ENCODE measurements at regions not wholly inside any gene's neighbourhood (a gene's known extent, or its start where the extent isn't known, plus 50 kb on each side); places are given as distances from the start of the nearest gene placed in this dataset.

DNA sequence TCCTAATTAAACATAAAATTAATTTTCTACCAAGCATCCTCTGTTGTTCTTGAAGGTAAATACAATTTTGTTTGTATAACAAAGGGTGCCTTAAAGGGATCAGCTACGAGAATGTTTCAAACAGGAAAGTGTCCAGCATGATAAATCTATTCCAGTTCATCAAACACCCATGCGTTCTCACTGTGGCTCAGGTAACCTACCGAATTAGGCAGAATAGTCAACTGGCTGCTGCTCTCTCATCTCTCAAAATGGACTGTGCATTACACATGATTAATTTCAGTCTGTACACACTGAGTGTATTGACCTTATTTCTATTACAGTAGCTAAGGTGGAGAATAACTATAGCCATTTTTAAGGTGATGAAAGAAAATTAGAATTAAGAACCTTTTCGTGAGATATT lies 127.5 kb upstream of the RMST start:
- DNase-seq (ENCODE audit: low read depth) = no peak

GRCh38 chr12:97336900-97337751 lies 125.5 kb upstream of the RMST start:
- no peak for DNase-seq (ENCODE audit: low read depth)

GRCh38 chr12:97342130-97342529 lies 120.5 kb upstream of the RMST start:
- DNase-seq (ENCODE audit: low read depth) = no peak

- DNase-seq (ENCODE audit: low read depth) = no peak
Observed at GRCh38 chr12:97347956-97348355, 114.6 kb upstream of the RMST start.

DNA sequence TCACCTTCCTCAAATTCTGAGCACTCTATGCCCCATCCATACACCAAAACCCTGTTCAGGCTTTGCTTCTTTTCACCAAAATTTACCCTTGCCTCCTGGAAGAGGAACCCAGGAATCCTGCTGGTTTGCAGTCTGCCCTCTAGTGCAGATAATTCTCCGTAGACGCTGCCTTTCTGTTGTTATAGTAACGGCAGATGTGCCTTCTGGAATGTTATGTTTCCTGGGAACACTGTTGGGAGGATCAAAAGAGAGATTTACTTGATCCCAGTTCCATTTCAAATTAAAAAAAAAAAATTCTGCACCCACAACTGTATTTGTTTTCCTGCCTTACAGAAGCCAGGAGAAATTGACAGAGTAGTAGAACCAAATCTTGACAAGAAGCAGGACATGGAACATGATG lies 104.2 kb upstream of the RMST start:
- no peak for DNase-seq (ENCODE audit: low read depth)

DNA sequence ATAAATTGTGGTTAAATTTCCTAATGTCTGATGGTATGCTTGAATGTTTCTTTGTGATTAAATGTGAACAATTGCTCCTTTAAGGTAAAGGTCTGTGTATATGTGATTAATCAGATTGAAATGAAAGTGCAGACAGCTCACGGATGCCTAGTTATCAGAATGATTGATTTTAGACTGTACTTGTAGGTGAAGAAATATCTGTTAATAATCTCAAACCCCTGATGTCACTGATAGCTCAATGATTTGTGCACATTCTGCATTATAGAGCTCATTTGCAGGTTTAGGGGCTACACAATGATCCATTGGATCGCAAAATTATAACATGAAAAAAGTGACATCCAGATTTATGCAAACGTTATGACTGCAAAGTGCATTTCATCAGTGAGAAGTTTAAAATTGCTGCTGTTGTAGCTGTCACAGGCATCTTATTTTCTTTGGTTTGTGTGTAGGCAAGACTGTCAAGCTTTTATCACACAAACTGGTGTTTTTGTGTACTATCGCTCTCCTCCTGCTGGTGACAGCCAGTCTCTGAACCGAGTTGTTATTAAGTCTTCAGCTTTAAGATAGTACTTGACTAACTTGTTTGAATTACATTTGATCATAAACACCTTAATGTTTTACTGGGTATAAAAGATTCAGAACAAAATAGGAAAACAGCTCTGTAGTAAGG lies 103.4 kb upstream of the RMST start:
- no peak for DNase-seq (ENCODE audit: low read depth)

DNA sequence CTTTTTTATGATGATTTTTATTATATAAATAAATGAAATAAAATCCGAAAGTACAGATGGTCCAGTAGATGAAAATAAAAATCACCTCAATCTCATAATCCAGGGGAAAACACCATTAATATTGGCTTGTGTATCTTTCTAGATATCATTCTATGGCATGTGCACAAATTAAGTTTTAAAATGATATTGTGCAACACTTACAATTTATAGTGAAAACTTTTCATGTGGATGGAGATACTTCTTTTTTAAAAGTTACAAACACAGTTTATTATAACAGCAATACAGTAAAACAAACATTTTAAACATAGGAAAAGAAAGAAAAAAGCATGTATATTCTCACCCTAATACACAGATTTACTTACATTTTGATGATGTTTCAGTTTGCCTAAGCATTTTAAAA lies 98.9 kb upstream of the RMST start:
- no peak for DNase-seq (ENCODE audit: low read depth)

GRCh38 chr12:97368462-97369163 lies 94.0 kb upstream of the RMST start:
- DNase-seq (ENCODE audit: low read depth) = no peak

DNA sequence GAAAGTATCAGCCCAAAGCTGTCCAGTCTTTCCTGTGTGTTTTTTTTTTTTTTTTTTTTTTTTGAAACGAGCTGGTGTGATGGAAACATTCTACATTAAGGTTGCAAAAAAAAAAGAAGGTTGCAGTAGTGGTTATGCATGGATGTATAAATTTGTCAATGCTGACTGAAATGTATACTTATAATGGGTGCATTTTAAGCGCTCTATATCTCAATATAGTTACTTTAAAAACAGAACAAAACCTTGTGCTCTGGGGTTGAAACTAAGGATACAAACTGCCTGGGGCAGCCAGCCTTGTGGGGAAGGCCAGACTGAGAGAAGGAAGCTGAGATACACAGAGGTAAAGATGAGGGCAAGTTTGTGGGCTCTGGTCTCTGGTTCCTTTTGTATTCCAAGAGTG lies 87.3 kb upstream of the RMST start:
- DNase-seq (ENCODE audit: low read depth) = no peak

DNA sequence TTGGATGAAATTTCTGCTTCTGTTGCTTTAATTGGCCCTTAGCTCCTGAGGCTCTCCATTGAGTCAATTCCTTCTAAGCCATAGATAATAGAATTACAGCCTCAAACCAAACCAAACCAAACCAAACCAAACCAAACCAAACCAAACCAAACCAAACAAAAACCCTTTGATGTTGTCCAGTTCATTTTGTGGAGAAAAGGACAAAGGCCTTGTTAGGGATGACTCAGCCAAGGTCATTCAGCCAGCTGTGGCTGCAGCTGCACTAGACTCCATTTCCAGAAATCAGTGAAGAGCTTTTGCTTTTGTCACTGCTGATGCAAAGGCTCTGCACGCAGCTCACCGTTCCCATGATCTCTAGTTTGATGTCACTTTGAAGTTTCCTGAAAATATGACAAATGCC lies 82.2 kb upstream of the RMST start:
- DNase-seq (ENCODE audit: low read depth) = no peak

DNA sequence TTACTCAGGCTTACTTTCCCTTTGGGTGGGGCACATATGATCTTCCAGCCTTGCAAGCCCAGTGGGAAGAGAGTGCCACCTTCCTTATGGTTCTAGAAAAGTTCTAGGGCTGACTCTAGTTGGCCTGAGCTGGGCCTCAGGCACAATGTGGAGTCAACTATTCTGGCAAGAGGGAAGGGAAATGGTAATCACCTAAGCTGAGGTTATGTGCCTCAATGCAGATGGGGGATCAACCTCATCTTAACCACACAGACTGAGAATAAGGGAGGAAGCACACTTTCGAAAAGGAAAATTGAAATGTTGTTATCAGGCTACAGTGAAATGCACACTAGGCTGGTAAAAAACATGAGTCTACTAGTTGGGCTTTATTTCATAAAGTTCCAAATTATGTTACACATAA lies 77.5 kb upstream of the RMST start:
- DNase-seq (ENCODE audit: low read depth) = no peak

- DNase-seq (ENCODE audit: low read depth) = no peak
Observed at GRCh38 chr12:97386133-97386581, 76.4 kb upstream of the RMST start.

DNA sequence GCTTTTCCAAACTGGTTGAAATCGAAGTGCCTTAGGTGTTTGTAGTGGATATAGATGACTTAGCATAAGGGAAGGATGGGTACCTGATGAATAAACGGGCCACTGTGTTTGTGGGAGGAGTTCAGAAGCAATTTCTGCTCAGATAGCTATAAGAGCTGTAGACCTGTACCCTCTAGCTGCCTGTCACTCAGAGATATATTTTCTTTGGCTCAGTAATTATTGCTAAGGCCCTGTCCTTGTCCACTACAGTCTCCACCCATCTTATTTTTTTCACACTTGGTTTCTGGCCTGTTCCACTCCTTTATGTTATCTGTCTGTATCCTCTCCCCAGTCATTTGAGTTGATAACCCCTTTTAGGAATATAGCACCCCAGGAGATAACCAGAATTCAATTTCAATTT lies 74.8 kb upstream of the RMST start:
- DNase-seq (ENCODE audit: low read depth) = no peak

GRCh38 chr12:97394657-97395056 lies 67.9 kb upstream of the RMST start:
- no peak for DNase-seq (ENCODE audit: low read depth)

GRCh38 chr12:97397008-97397407 lies 65.6 kb upstream of the RMST start:
- no peak for DNase-seq (ENCODE audit: low read depth)

- DNase-seq (ENCODE audit: low read depth) = no peak
Observed at GRCh38 chr12:97398704-97399103, 63.9 kb upstream of the RMST start.

GRCh38 chr12:97404093-97404492 lies 58.5 kb upstream of the RMST start:
- DNase-seq (ENCODE audit: low read depth) = no peak

- DNase-seq (ENCODE audit: low read depth) = no peak
Observed at GRCh38 chr12:97404543-97404942, 58.1 kb upstream of the RMST start.

DNA sequence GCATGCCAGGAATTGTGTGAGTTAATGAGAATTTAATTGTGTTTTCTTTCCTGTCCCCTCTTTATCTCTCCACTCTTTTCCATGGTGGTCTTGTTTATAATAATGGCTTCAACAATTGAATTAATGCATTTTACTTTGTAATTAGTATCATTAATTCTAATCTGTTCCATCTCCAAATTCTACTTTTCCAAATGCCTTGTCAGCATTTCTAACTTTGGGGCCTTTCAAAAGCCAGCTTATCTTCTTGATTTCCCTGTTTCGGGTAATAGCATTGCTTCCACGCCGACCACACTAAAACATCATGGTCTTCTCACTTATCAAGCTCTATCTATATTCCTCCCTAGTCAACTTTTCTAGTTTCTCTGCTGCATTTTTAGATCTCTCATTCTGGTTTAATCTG lies 54.2 kb upstream of the RMST start:
- no peak for DNase-seq (ENCODE audit: low read depth)

DNA sequence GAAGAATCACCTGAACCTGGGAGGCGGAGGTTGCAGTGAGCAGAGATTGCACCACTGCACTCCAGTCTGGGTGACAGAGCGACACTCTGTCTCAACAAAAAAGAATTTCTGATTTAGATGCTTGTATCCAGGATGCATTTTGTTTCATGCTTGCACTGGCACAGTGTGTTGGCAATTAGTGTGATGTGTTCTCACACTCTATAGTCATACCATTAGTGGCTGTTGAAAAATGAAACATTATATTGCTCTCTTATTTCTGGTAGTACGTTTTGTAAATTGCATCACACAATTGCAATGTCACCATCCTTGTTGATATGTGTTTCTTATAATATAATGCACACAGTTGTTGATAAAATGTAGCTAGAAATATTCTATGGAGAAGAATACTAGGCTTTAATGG lies 51.3 kb upstream of the RMST start:
- DNase-seq (ENCODE audit: low read depth) = no peak
